ENCODE measurements at regions not wholly inside any gene's neighbourhood (a gene's known extent, or its start where the extent isn't known, plus 50 kb on each side); places are given as distances from the start of the nearest gene placed in this dataset.

DNA sequence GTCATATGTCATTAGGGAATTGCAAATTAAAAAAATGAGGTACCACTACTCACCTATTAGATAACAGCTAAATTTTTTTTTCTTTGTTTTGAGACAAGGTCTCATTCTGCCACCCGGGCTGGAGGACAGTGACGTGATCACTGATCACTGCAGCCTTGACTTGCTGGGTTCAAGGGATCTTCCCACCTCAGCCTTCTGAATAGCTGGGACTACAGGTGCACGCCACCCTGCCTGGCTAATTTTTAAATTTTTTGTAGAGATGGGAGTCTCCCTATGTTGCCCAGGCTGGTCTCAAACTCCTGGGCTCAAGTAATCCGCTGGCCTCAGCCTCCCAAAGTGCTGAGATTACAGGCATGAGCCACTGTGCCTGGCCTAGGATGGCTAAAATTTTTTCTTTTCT, 57.1 kb upstream of the NCOA3 start:
- no peak for TF ChIP-seq POLR2A (IDR thresholded peaks at IDR 0.05)
- TF ChIP-seq, protein P1, sequence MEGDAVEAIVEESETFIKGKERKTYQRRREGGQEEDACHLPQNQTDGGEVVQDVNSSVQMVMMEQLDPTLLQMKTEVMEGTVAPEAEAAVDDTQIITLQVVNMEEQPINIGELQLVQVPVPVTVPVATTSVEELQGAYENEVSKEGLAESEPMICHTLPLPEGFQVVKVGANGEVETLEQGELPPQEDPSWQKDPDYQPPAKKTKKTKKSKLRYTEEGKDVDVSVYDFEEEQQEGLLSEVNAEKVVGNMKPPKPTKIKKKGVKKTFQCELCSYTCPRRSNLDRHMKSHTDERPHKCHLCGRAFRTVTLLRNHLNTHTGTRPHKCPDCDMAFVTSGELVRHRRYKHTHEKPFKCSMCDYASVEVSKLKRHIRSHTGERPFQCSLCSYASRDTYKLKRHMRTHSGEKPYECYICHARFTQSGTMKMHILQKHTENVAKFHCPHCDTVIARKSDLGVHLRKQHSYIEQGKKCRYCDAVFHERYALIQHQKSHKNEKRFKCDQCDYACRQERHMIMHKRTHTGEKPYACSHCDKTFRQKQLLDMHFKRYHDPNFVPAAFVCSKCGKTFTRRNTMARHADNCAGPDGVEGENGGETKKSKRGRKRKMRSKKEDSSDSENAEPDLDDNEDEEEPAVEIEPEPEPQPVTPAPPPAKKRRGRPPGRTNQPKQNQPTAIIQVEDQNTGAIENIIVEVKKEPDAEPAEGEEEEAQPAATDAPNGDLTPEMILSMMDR (IDR thresholded peaks at IDR 0.05), result no peak
